ENCODE measurements at regions not wholly inside any gene's neighbourhood (a gene's known extent, or its start where the extent isn't known, plus 50 kb on each side); places are given as distances from the start of the nearest gene placed in this dataset.

DNA sequence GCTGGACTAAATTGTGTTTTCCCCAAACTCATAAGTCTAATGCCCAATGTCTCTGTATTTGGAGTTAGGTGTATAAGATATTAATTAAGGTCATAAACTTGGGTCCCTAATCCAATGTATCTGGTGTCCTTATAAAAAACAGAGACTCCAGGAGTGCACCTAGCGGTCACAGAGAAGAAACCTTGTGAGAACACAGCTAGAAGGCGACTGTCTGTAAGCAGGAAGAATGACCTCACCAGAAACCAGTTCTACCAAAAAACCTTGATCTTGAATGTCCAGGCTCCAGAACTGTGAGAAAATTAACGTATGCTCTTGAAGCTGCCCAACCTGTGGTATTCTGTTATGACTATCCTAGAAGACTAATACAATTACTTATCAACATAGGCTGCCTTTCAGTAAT lies 591.7 kb upstream of the PTPRD start:
- H3K4me3 ChIP-seq, result no peak overlapping the region

GRCh38 chr9:11206925-11207324 lies 594.1 kb upstream of the PTPRD start:
- H3K36me3 ChIP-seq, result no peaks in the 10 kb centered on the region
- no peaks in the 10 kb centered on the region for H3K9me3 ChIP-seq
- in situ Hi-C loops (cut with MboI; ENCODE audit: low sequenced_read_pairs in 4 of 4), result no loop called here
- H3K27me3 ChIP-seq, result no peaks in the 10 kb centered on the region
- H3K4me3 ChIP-seq, result no peak overlapping the region
- no peaks in the 10 kb centered on the region for H3K4me1 ChIP-seq
- ATAC-seq (no peak), DNase-seq (no peak)
- no peak for TF ChIP-seq POLR2A (IDR thresholded peaks at IDR 0.05)
- H3K27ac ChIP-seq, result no peak overlapping the region
- intact Hi-C loops (cut with DNase I; ENCODE audit: low total_unique reads), result no loop called here

More for the DNA sequence above, 591.7 kb upstream of the PTPRD start:
- TF ChIP-seq CTCF (IDR thresholded peaks at IDR 0.05 in 4 of 5, conservative IDR thresholded peaks at IDR 0.05 in 1 of 5) (no peak), POLR2A (IDR thresholded peaks at IDR 0.05) (no peak)
- no peaks in the 10 kb centered on the region for H3K4me1 ChIP-seq
- no peaks in the 10 kb centered on the region for H3K27me3 ChIP-seq
- intact Hi-C loops (cut with DNase I; ENCODE audit: low total_unique reads), result no loop called here
- ATAC-seq, result no peak
- H3K9me3 ChIP-seq, result no peaks in the 10 kb centered on the region
- H3K36me3 ChIP-seq, result no peaks in the 10 kb centered on the region
- H3K27ac ChIP-seq, result no peak overlapping the region
- DNase-seq, result no peak
- in situ Hi-C loops (cut with MboI; ENCODE audit: low sequenced_read_pairs in 4 of 4), result no loop called here

- no peaks in the 10 kb centered on the region for H3K36me3 ChIP-seq
- DNase-seq (no peak), ATAC-seq (no peak)
- TF ChIP-seq POLR2A (IDR thresholded peaks at IDR 0.05) (no peak), CTCF (IDR thresholded peaks at IDR 0.05 in 4 of 5, conservative IDR thresholded peaks at IDR 0.05 in 1 of 5) (no peak)
- H3K27ac ChIP-seq, result no peak overlapping the region
- intact Hi-C loops (cut with DNase I; ENCODE audit: low total_unique reads) (no loop called here), in situ Hi-C loops (cut with MboI; ENCODE audit: low sequenced_read_pairs in 4 of 4) (no loop called here)
- no peaks in the 10 kb centered on the region for H3K9me3 ChIP-seq
- H3K4me1 ChIP-seq, result no peaks in the 10 kb centered on the region
- H3K27me3 ChIP-seq, result no peaks in the 10 kb centered on the region
- no peak overlapping the region for H3K4me3 ChIP-seq
Measured at GRCh38 chr9:11233696-11234095, 620.9 kb upstream of the PTPRD start.

- intact Hi-C loops (cut with DNase I; ENCODE audit: low total_unique reads) (no loop called here), in situ Hi-C loops (cut with MboI; ENCODE audit: low sequenced_read_pairs in 4 of 4) (no loop called here)
- Histone ChIP-seq H3K27me3 (no peaks in the 10 kb centered on the region), H3K36me3 (no peaks in the 10 kb centered on the region), H3K9me3 (no peaks in the 10 kb centered on the region), H3K4me3 (no peak overlapping the region), H3K4me1 (no peaks in the 10 kb centered on the region), H3K27ac (no peak overlapping the region)
- no peak for TF ChIP-seq POLR2A (IDR thresholded peaks at IDR 0.05)
- no peak for TF ChIP-seq CTCF (IDR thresholded peaks at IDR 0.05 in 4 of 5, conservative IDR thresholded peaks at IDR 0.05 in 1 of 5)
- ATAC-seq, result no peak
- DNase-seq, result no peak
Measured at GRCh38 chr9:11235061-11235460, 622.3 kb upstream of the PTPRD start.

- ATAC-seq (no peak), DNase-seq (no peak)
- intact Hi-C loops (cut with DNase I; ENCODE audit: low total_unique reads), result no loop called here
- Histone ChIP-seq H3K27me3 (no peaks in the 10 kb centered on the region), H3K4me1 (no peaks in the 10 kb centered on the region), H3K36me3 (no peaks in the 10 kb centered on the region), H3K27ac (no peak overlapping the region), H3K9me3 (peaks cover 0 to under 1% (median 0%) of the 10 kb centered on the region in 3 donors), H3K4me3 (no peak overlapping the region)
- in situ Hi-C loops (cut with MboI; ENCODE audit: low sequenced_read_pairs in 4 of 4), result no loop called here
- TF ChIP-seq CTCF (IDR thresholded peaks at IDR 0.05 in 4 of 5, conservative IDR thresholded peaks at IDR 0.05 in 1 of 5), result no peak
- no peak for TF ChIP-seq POLR2A (IDR thresholded peaks at IDR 0.05)
Measured at GRCh38 chr9:11241779-11242178, 629.0 kb upstream of the PTPRD start.
